SU-DHL-6 (cell line): ENCODE measurements at regions not wholly inside any gene's neighbourhood (a gene's known extent, or its start where the extent isn't known, plus 50 kb on each side); places are given as distances from the start of the nearest gene placed in this dataset.
A peak's percentile ranks its signal among the peaks of the same experiment; 100 is the strongest.
"Not testable (repeated sequence)": the region's sequence is repeated elsewhere in the genome, so short reads cannot be mapped to it uniquely, and the experiment has no call there.

ENCODE experiments used
- H2AFZ ChIP-seq: fragments of 200-600 bp; sonication (generic); 2 replicates; pipeline ENCODE4 v1.6.1; 2014; ENCODE audit warnings: low read depth, mild to moderate bottlenecking, moderate library complexity, mixed read lengths, antibody characterized with exemption, low read length; ENCODE audit not compliant: severe bottlenecking
- H3F3A ChIP-seq: fragments of 200-600 bp; shearing (Covaris generic); 2 replicates; pipeline ENCODE4 v1.6.0; 2016; ENCODE audit warnings: antibody characterized with exemption, mild to moderate bottlenecking; ENCODE audit not compliant: insufficient read depth
- H3K27ac ChIP-seq: fragments of 200-600 bp; sonication (generic); 2 replicates; pipeline ENCODE4 v1.5.1; 2016; ENCODE audit warnings: low read depth, mild to moderate bottlenecking, low read length, moderate library complexity, mixed read lengths
- H3K27me3 ChIP-seq: fragments of 200-600 bp; sonication (generic), shearing (Covaris generic); 2 replicates; pipeline ENCODE4 v1.6.0; 2014; ENCODE audit warnings: mild to moderate bottlenecking, low read length
- H3K36me3 ChIP-seq: fragments of 200-600 bp; sonication (generic); 2 replicates; pipeline ENCODE4 v1.6.1; 2014; ENCODE audit warnings: mild to moderate bottlenecking, low read length, mixed read lengths
- H3K4me2 ChIP-seq: fragments of 300-600, 200-600 bp; shearing (Covaris generic), sonication (generic); 2 replicates; pipeline ENCODE4 v1.6.0; 2014; ENCODE audit warnings: low read length, low read depth, mild to moderate bottlenecking; ENCODE audit not compliant: poor library complexity, severe bottlenecking
- H3K4me3 ChIP-seq: fragments of 200-600 bp; sonication (generic); 2 replicates; pipeline ENCODE4 v1.5.1; 2014; ENCODE audit warnings: antibody characterized with exemption, low read length, mild to moderate bottlenecking, mixed read lengths; ENCODE audit not compliant: insufficient read depth, poor library complexity, severe bottlenecking
- H3K79me2 ChIP-seq: fragments of 200-600 bp; sonication (generic); 2 replicates; pipeline ENCODE4 v1.6.1; 2014; ENCODE audit warnings: mild to moderate bottlenecking, low read length, moderate library complexity; ENCODE audit not compliant: insufficient read depth
- H3K9ac ChIP-seq: fragments of 200-600 bp; sonication (generic); 2 replicates; pipeline ENCODE4 v1.7.0; 2014; ENCODE audit warnings: mild to moderate bottlenecking, low read length
- H3K9me2 ChIP-seq: fragments of 200-600 bp; sonication (generic); replicated peaks from 2 replicates; pipeline ENCODE4 v1.6.1; 2014; ENCODE audit warnings: low read length; ENCODE audit not compliant: insufficient read depth
- H3K9me3 ChIP-seq: fragments of 200-600 bp; sonication (generic); 2 replicates; pipeline ENCODE4 v1.6.1; 2014; ENCODE audit warnings: low read length, mixed read lengths; ENCODE audit not compliant: insufficient read depth
- H4K20me1 ChIP-seq: fragments of 200-600 bp; sonication (generic); 2 replicates; pipeline ENCODE4 v1.6.1; 2014; ENCODE audit warnings: low read depth, mild to moderate bottlenecking, antibody characterized with exemption, low read length, moderate library complexity, mixed read lengths
- CTCF ChIP-seq: fragments of 200-600 bp; sonication (generic); IDR thresholded peaks from one replicate; pipeline ENCODE4 v1.5.1; 2017; ENCODE audit warnings: antibody characterized with exemption, mild to moderate bottlenecking, low read length, moderate library complexity; ENCODE audit not compliant: insufficient read depth, poor library complexity, severe bottlenecking
- EZH2phosphoT487 ChIP-seq: fragments of 200-600 bp; sonication (generic), shearing (Covaris generic); conservative IDR thresholded peaks from 2 replicates; pipeline ENCODE4 v1.6.1; 2018; ENCODE audit warnings: mild to moderate bottlenecking, antibody characterized with exemption, low read length, moderate library complexity, mixed read lengths

GRCh38 chr6:67811239-67812037 is 823.6 kb upstream of the ADGRB3 start:
- H3K4me2 ChIP-seq, result no peak overlapping the region
- peak overlapping the region; percentile 22 for H2AFZ ChIP-seq
- no peak overlapping the region for H3K9ac ChIP-seq
- H3K27ac ChIP-seq, result no peak overlapping the region
- no peaks in the 10 kb centered on the region for H3K9me2 ChIP-seq
- H3K4me3 ChIP-seq, result no peak overlapping the region
- H3K9me3 ChIP-seq, result peaks cover 27% of the 10 kb centered on the region; the same call in 1 of the 2 replicates
- H3K27me3 ChIP-seq, result no peaks in the 10 kb centered on the region
- no peaks in the 10 kb centered on the region for H3F3A ChIP-seq
- H4K20me1 ChIP-seq, result no peaks in the 10 kb centered on the region
- no peaks in the 10 kb centered on the region for H3K36me3 ChIP-seq
- TF ChIP-seq CTCF, result no peak
- no peak for TF ChIP-seq EZH2phosphoT487
- no peaks in the 10 kb centered on the region for H3K79me2 ChIP-seq

GRCh38 chr6:67804808-67805207 is 830.3 kb upstream of the ADGRB3 start:
- not testable (repeated sequence) for H3F3A ChIP-seq, H3K79me2 ChIP-seq, H3K27ac ChIP-seq, H3K36me3 ChIP-seq, H2AFZ ChIP-seq, H4K20me1 ChIP-seq, H3K9ac ChIP-seq, H3K27me3 ChIP-seq, H3K9me2 ChIP-seq, H3K4me3 ChIP-seq, H3K4me2 ChIP-seq, H3K9me3 ChIP-seq

- no peaks in the 10 kb centered on the region for H4K20me1 ChIP-seq
- H2AFZ ChIP-seq, result no peak overlapping the region
- no peak overlapping the region for H3K9ac ChIP-seq
- H3K27me3 ChIP-seq, result no peaks in the 10 kb centered on the region
- TF ChIP-seq CTCF (no peak), EZH2phosphoT487 (no peak)
- no peaks in the 10 kb centered on the region for H3K9me2 ChIP-seq
- no peaks in the 10 kb centered on the region for H3K36me3 ChIP-seq
- no peak overlapping the region for H3K27ac ChIP-seq
- H3K4me2 ChIP-seq, result no peak overlapping the region
- H3K9me3 ChIP-seq, result no peaks in the 10 kb centered on the region
- no peaks in the 10 kb centered on the region for H3K79me2 ChIP-seq
- H3F3A ChIP-seq, result no peaks in the 10 kb centered on the region; the same call in 1 of the 2 replicates
- no peak overlapping the region for H3K4me3 ChIP-seq
These were observed 832.3 kb upstream of the ADGRB3 start for GRCh38 chr6:67802771-67803170.

- Histone ChIP-seq H3K36me3 (no peaks in the 10 kb centered on the region), H3K4me3 (no peak overlapping the region), H3K4me2 (no peak overlapping the region), H3K27me3 (no peaks in the 10 kb centered on the region), H3K9ac (no peak overlapping the region), H4K20me1 (no peaks in the 10 kb centered on the region), H3K27ac (no peak overlapping the region), H3K9me2 (no peaks in the 10 kb centered on the region), H2AFZ (peak overlapping the region; percentile 88), H3F3A (no peaks in the 10 kb centered on the region), H3K9me3 (no peaks in the 10 kb centered on the region), H3K79me2 (no peaks in the 10 kb centered on the region)
- TF ChIP-seq CTCF (no peak), EZH2phosphoT487 (no peak)
These were observed 842.1 kb upstream of the ADGRB3 start for GRCh38 chr6:67792996-67793395.
